SH-SY5Y (cell line): ENCODE measurements at regions not wholly inside any gene's neighbourhood (a gene's known extent, or its start where the extent isn't known, plus 50 kb on each side); places are given as distances from the start of the nearest gene placed in this dataset.

ENCODE experiments used
- GATA2 ChIP-seq: IDR thresholded peaks from 2 replicates; pipeline ENCODE4 v1.6.1; 2011; ENCODE audit warnings: mild to moderate bottlenecking, low read depth, low read length
- GATA3 ChIP-seq: IDR thresholded peaks from 2 replicates; pipeline ENCODE4 v1.6.1; 2011; ENCODE audit warnings: low read depth, mild to moderate bottlenecking, low read length, moderate library complexity

GRCh38 chr12:30420561-30420960 is 275.1 kb downstream of the IPO8 start:
- TF ChIP-seq GATA3: no peak
- TF ChIP-seq GATA2: no peak
